K562 (cell line): ENCODE measurements at regions not wholly inside any gene's neighbourhood (a gene's known extent, or its start where the extent isn't known, plus 50 kb on each side); places are given as distances from the start of the nearest gene placed in this dataset.

Experiments used
- GMEB1 ChIP-seq: fragments of 250-450 bp; sonication (Bioruptor Pico); IDR thresholded peaks from 2 replicates; pipeline ENCODE4 v1.4.0; 2020; ENCODE audit warnings: mild to moderate bottlenecking
- IRF1 ChIP-seq: sonication (generic); formaldehyde crosslinking; IDR thresholded peaks from 2 replicates; pipeline ENCODE4 v1.8.0; 2022; ENCODE audit warnings: missing genetic modification reagents, mild to moderate bottlenecking, borderline replicate concordance
- POLR3A ChIP-seq: IDR thresholded peaks from 2 replicates; pipeline ENCODE4 v1.6.1; 2011; ENCODE audit warnings: borderline replicate concordance, mild to moderate bottlenecking, moderate library complexity; ENCODE audit not compliant: insufficient read length, insufficient read depth; ENCODE audit errors: extremely low read depth
- PURB ChIP-seq: sonication (generic); formaldehyde crosslinking; IDR thresholded peaks from 2 replicates; pipeline ENCODE4 v1.9.0; 2021; ENCODE audit warnings: low read depth, mild to moderate bottlenecking, missing genetic modification reagents
- ZNF780A ChIP-seq: fragments of 250-450 bp; sonication (Bioruptor Pico); IDR thresholded peaks from 2 replicates; pipeline ENCODE4 v1.5.0; 2021; ENCODE audit warnings: mild to moderate bottlenecking

GRCh38 chr10:64518456-64518855, 997.3 kb downstream of the REEP3 start:
- TF ChIP-seq POLR3A (no peak), PURB (CRISPR knock-in tag) (no peak), ZNF780A (CRISPR knock-in tag) (no peak), GMEB1 (CRISPR knock-in tag) (no peak), IRF1 (CRISPR knock-in tag) (no peak)
